ENCODE measurements at regions not wholly inside any gene's neighbourhood (a gene's known extent, or its start where the extent isn't known, plus 50 kb on each side); places are given as distances from the start of the nearest gene placed in this dataset.

GRCh38 chr12:59134750-59135149, 214.4 kb upstream of the LRIG3 start:
- TF ChIP-seq, protein P1, sequence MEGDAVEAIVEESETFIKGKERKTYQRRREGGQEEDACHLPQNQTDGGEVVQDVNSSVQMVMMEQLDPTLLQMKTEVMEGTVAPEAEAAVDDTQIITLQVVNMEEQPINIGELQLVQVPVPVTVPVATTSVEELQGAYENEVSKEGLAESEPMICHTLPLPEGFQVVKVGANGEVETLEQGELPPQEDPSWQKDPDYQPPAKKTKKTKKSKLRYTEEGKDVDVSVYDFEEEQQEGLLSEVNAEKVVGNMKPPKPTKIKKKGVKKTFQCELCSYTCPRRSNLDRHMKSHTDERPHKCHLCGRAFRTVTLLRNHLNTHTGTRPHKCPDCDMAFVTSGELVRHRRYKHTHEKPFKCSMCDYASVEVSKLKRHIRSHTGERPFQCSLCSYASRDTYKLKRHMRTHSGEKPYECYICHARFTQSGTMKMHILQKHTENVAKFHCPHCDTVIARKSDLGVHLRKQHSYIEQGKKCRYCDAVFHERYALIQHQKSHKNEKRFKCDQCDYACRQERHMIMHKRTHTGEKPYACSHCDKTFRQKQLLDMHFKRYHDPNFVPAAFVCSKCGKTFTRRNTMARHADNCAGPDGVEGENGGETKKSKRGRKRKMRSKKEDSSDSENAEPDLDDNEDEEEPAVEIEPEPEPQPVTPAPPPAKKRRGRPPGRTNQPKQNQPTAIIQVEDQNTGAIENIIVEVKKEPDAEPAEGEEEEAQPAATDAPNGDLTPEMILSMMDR (IDR thresholded peaks at IDR 0.05), result no peak
- TF ChIP-seq POLR2A (IDR thresholded peaks at IDR 0.05; ENCODE audit: low read length) (no peak), EP300 (IDR thresholded peaks at IDR 0.05) (no peak), TP53 (CRISPR knock-in tag; IDR thresholded peaks at IDR 0.05) (no peak), E2F6 (IDR thresholded peaks at IDR 0.05; ENCODE audit: borderline replicate concordance, low read depth) (no peak), MYC (IDR thresholded peaks at IDR 0.05; ENCODE audit: borderline replicate concordance, low read length) (no peak), MAZ (IDR thresholded peaks at IDR 0.05; ENCODE audit: borderline replicate concordance, low read depth, low read length) (no peak)
- TF ChIP-seq, protein P2, sequence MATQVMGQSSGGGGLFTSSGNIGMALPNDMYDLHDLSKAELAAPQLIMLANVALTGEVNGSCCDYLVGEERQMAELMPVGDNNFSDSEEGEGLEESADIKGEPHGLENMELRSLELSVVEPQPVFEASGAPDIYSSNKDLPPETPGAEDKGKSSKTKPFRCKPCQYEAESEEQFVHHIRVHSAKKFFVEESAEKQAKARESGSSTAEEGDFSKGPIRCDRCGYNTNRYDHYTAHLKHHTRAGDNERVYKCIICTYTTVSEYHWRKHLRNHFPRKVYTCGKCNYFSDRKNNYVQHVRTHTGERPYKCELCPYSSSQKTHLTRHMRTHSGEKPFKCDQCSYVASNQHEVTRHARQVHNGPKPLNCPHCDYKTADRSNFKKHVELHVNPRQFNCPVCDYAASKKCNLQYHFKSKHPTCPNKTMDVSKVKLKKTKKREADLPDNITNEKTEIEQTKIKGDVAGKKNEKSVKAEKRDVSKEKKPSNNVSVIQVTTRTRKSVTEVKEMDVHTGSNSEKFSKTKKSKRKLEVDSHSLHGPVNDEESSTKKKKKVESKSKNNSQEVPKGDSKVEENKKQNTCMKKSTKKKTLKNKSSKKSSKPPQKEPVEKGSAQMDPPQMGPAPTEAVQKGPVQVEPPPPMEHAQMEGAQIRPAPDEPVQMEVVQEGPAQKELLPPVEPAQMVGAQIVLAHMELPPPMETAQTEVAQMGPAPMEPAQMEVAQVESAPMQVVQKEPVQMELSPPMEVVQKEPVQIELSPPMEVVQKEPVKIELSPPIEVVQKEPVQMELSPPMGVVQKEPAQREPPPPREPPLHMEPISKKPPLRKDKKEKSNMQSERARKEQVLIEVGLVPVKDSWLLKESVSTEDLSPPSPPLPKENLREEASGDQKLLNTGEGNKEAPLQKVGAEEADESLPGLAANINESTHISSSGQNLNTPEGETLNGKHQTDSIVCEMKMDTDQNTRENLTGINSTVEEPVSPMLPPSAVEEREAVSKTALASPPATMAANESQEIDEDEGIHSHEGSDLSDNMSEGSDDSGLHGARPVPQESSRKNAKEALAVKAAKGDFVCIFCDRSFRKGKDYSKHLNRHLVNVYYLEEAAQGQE (IDR thresholded peaks at IDR 0.05), result no peak
- TF ChIP-seq, protein P3, sequence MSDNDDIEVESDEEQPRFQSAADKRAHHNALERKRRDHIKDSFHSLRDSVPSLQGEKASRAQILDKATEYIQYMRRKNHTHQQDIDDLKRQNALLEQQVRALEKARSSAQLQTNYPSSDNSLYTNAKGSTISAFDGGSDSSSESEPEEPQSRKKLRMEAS (IDR thresholded peaks at IDR 0.05), result no peak

Data from A549 (cell line).